HEK293 (cell line): ENCODE measurements at regions not wholly inside any gene's neighbourhood (a gene's known extent, or its start where the extent isn't known, plus 50 kb on each side); places are given as distances from the start of the nearest gene placed in this dataset.

Source experiments
- CTCF ChIA-PET: fragments of 350-600 bp; formaldehyde crosslinking; extraction: SDS; loops from one replicate; lab custom pipeline; 2021; ENCODE audit warnings: antibody characterized with exemption; lab: Yijun Ruan, JAX
- POLR2A ChIA-PET: fragments of 300-600 bp; formaldehyde crosslinking; extraction: SDS; loops from one replicate; lab custom pipeline; 2020; ENCODE audit warnings: antibody characterized with exemption, inconsistent platforms; lab: Yijun Ruan, JAX
- H3K27ac ChIP-seq: fragments of 200-500 bp; sonication (Bioruptor generic); 2 replicates; pipeline ENCODE4 v1.5.1; 2014; ENCODE audit warnings: low read depth, low read length, control low read depth, inconsistent platforms; ENCODE audit errors: extremely low read depth
- H3K36me3 ChIP-seq, 2 experiments: fragments of 200-500 bp in 1 of 2; sonication (Bioruptor generic) in 1 of 2; 1 replicate in 1 of 2; 2 replicates in 1 of 2; pipeline ENCODE4 v1.5.1; 2014 to 2017; ENCODE audit warnings: inconsistent platforms in 2 of 2, low read length in 2 of 2; ENCODE audit not compliant: control insufficient read depth in 2 of 2, insufficient read depth in 1 of 2
- H3K4me1 ChIP-seq: fragments of 200-500 bp; sonication (Bioruptor generic); 2 replicates; pipeline ENCODE4 v1.5.1; 2014; ENCODE audit warnings: mild to moderate bottlenecking, low read length, inconsistent platforms; ENCODE audit not compliant: control insufficient read depth, insufficient read depth
- H3K4me3 ChIP-seq: 2 replicates; pipeline ENCODE4 v1.5.1; 2011; ENCODE audit warnings: low read depth, mild to moderate bottlenecking, control low read depth, low read length, moderate library complexity
- H3K9me3 ChIP-seq: fragments of 200-500 bp; sonication (Bioruptor generic); 2 replicates; pipeline ENCODE4 v1.5.1; 2014; ENCODE audit warnings: low read depth, low read length, inconsistent platforms; ENCODE audit not compliant: control insufficient read depth, insufficient read depth
- BCL6B ChIP-seq: fragments of 450-650 bp; formaldehyde crosslinking; IDR thresholded peaks from 2 replicates; pipeline ENCODE4 v1.5.1; 2017; ENCODE audit warnings: missing biosample characterization, missing genetic modification characterization
- MZF1 ChIP-seq: fragments of 450-650 bp; formaldehyde crosslinking; IDR thresholded peaks from 2 replicates; pipeline ENCODE4 v1.5.1; 2017; ENCODE audit warnings: missing biosample characterization, missing genetic modification characterization, borderline replicate concordance
- OVOL3 ChIP-seq: fragments of 450-650 bp; formaldehyde crosslinking; IDR thresholded peaks from 2 replicates; pipeline ENCODE4 v1.5.1; 2016; ENCODE audit warnings: missing biosample characterization, missing genetic modification characterization
- SALL2 ChIP-seq: fragments of 450-650 bp; formaldehyde crosslinking; IDR thresholded peaks from 2 replicates; pipeline ENCODE4 v1.5.0; 2017; ENCODE audit warnings: missing biosample characterization, mild to moderate bottlenecking, missing genetic modification characterization, borderline replicate concordance
- ZBTB11 ChIP-seq: fragments of 450-650 bp; formaldehyde crosslinking; conservative IDR thresholded peaks from 2 replicates; pipeline ENCODE4 v1.5.1; 2016; ENCODE audit warnings: low read depth, missing biosample characterization, missing genetic modification characterization
- ZBTB17 ChIP-seq: fragments of 450-650 bp; formaldehyde crosslinking; IDR thresholded peaks from 2 replicates; pipeline ENCODE4 v1.5.1; 2016; ENCODE audit warnings: missing biosample characterization, missing genetic modification characterization
- ZBTB44 ChIP-seq: fragments of 450-650 bp; IDR thresholded peaks from 2 replicates; pipeline ENCODE4 v1.5.1; 2018; ENCODE audit warnings: missing biosample characterization, mild to moderate bottlenecking, missing genetic modification characterization
- ZBTB48 ChIP-seq: fragments of 450-650 bp; formaldehyde crosslinking; IDR thresholded peaks from 2 replicates; pipeline ENCODE4 v1.5.1; 2016; ENCODE audit warnings: missing biosample characterization, missing genetic modification characterization
- ZNF155 ChIP-seq: fragments of 450-650 bp; formaldehyde crosslinking; IDR thresholded peaks from 2 replicates; pipeline ENCODE4 v1.5.1; 2016; ENCODE audit warnings: missing biosample characterization, missing genetic modification characterization
- ZNF157 ChIP-seq: fragments of 450-650 bp; formaldehyde crosslinking; IDR thresholded peaks from 2 replicates; pipeline ENCODE4 v1.5.1; 2016; ENCODE audit warnings: missing biosample characterization, missing genetic modification characterization
- ZNF169 ChIP-seq: fragments of 450-650 bp; formaldehyde crosslinking; IDR thresholded peaks from 2 replicates; pipeline ENCODE4 v1.5.1; 2016; ENCODE audit warnings: missing biosample characterization, missing genetic modification characterization
- ZNF18 ChIP-seq: fragments of 450-650 bp; formaldehyde crosslinking; IDR thresholded peaks from 2 replicates; pipeline ENCODE4 v1.5.1; 2016; ENCODE audit warnings: missing biosample characterization, missing genetic modification characterization
- ZNF324 ChIP-seq: fragments of 450-650 bp; formaldehyde crosslinking; IDR thresholded peaks from 2 replicates; pipeline ENCODE4 v1.5.1; 2016; ENCODE audit warnings: missing biosample characterization, missing genetic modification characterization
- ZNF37A ChIP-seq: fragments of 450-650 bp; IDR thresholded peaks from 2 replicates; pipeline ENCODE4 v1.5.1; 2018; ENCODE audit warnings: missing biosample characterization, missing genetic modification characterization
- ZNF394 ChIP-seq: fragments of 450-650 bp; formaldehyde crosslinking; IDR thresholded peaks from 2 replicates; pipeline ENCODE4 v1.5.1; 2016; ENCODE audit warnings: missing biosample characterization, missing genetic modification characterization, mild to moderate bottlenecking, moderate library complexity, borderline replicate concordance
- ZNF473 ChIP-seq: fragments of 450-650 bp; formaldehyde crosslinking; IDR thresholded peaks from 2 replicates; pipeline ENCODE4 v1.5.1; 2017; ENCODE audit warnings: missing biosample characterization, missing genetic modification characterization
- ZNF521 ChIP-seq: fragments of 450-650 bp; formaldehyde crosslinking; IDR thresholded peaks from 2 replicates; pipeline ENCODE4 v1.5.1; 2017; ENCODE audit warnings: missing biosample characterization, mild to moderate bottlenecking, missing genetic modification characterization
- ZNF529 ChIP-seq: fragments of 450-650 bp; formaldehyde crosslinking; IDR thresholded peaks from 2 replicates; pipeline ENCODE4 v1.5.1; 2017; ENCODE audit warnings: missing genetic modification characterization, missing biosample characterization; ENCODE audit not compliant: insufficient replicate concordance
- ZNF585B ChIP-seq: fragments of 450-650 bp; formaldehyde crosslinking; IDR thresholded peaks from 2 replicates; pipeline ENCODE4 v1.5.1; 2016; ENCODE audit warnings: missing biosample characterization, missing genetic modification characterization
- ZNF596 ChIP-seq: fragments of 450-650 bp; IDR thresholded peaks from 2 replicates; pipeline ENCODE4 v1.5.0; 2018; ENCODE audit warnings: missing biosample characterization, mild to moderate bottlenecking, missing genetic modification characterization, moderate library complexity
- ZNF645 ChIP-seq: fragments of 450-650 bp; formaldehyde crosslinking; IDR thresholded peaks from 2 replicates; pipeline ENCODE4; 2016; ENCODE audit warnings: missing biosample characterization, missing genetic modification characterization
- ZNF701 ChIP-seq: fragments of 450-650 bp; formaldehyde crosslinking; IDR thresholded peaks from 2 replicates; pipeline ENCODE4 v1.5.1; 2016; ENCODE audit warnings: missing biosample characterization, missing genetic modification characterization
- ZNF785 ChIP-seq: fragments of 450-650 bp; formaldehyde crosslinking; IDR thresholded peaks from 2 replicates; pipeline ENCODE4 v1.5.1; 2016; ENCODE audit warnings: missing biosample characterization, missing genetic modification characterization

GRCh38 chr2:217121565-217121964, 261.7 kb upstream of the TNP1 start (continued):
- TF ChIP-seq ZNF529 (no peak), ZNF645 (tag by site-specific recombination) (no peak), ZNF596 (tag by site-specific recombination) (no peak), ZNF324 (tag by site-specific recombination) (no peak), SALL2 (tag by site-specific recombination) (no peak)
- TF ChIP-seq, all 188 proteins: peak for 0

- Histone ChIP-seq H3K4me3 (no peak overlapping the region), H3K36me3 (no peaks in the 10 kb centered on the region), H3K27ac (no peak overlapping the region)
- CTCF ChIA-PET: interaction anchor here (2.0 kb wide), 1 partner anchor 13 kb away, joined by 9 read pairs; no protein-coding TSS in a partner anchor
- TF ChIP-seq OVOL3 (tag by site-specific recombination): no peak
- no peak for TF ChIP-seq ZNF701 (tag by site-specific recombination)
- TF ChIP-seq, all 188 proteins: peak for 0
- POLR2A ChIA-PET: no interaction called here
- no peaks in the 10 kb centered on the region for H3K9me3 ChIP-seq
- H3K4me1 ChIP-seq: no peaks in the 10 kb centered on the region
Observed at GRCh38 chr2:217120429-217120828, 260.6 kb upstream of the TNP1 start.

GRCh38 chr2:217118559-217119284, 258.9 kb upstream of the TNP1 start:
- H3K36me3 ChIP-seq: no peaks in the 10 kb centered on the region
- no peaks in the 10 kb centered on the region for H3K4me1 ChIP-seq
- POLR2A ChIA-PET: no interaction called here
- H3K4me3 ChIP-seq: no peak overlapping the region
- H3K27ac ChIP-seq: no peak overlapping the region
- H3K9me3 ChIP-seq: no peaks in the 10 kb centered on the region
- no peak for TF ChIP-seq ZBTB11 (tag by site-specific recombination)
- no peak for TF ChIP-seq ZNF155 (tag by site-specific recombination)
- no peak for TF ChIP-seq ZNF169
- no peak for TF ChIP-seq ZNF785 (tag by site-specific recombination)
- no peak for TF ChIP-seq ZBTB48
- no peak for TF ChIP-seq BCL6B
- no peak for TF ChIP-seq ZNF521
- no peak for TF ChIP-seq ZNF473 (tag by site-specific recombination)
- no peak for TF ChIP-seq ZBTB44 (tag by site-specific recombination)
- no peak for TF ChIP-seq ZNF18 (tag by site-specific recombination)
- TF ChIP-seq MZF1: no peak
- TF ChIP-seq ZNF37A: no peak
- no peak for TF ChIP-seq ZNF394 (tag by site-specific recombination)
- no peak for TF ChIP-seq ZNF157 (tag by site-specific recombination)
- no peak for TF ChIP-seq OVOL3 (tag by site-specific recombination)
- TF ChIP-seq ZBTB17 (tag by site-specific recombination): no peak
- no peak for TF ChIP-seq ZNF585B
- TF ChIP-seq, all 188 proteins: peak for 0
- CTCF ChIA-PET: interaction anchor here (1.0 to 2.0 kb wide), 2 partner anchors 11 to 24 kb away, joined by 3 to 9 read pairs; no protein-coding TSS in a partner anchor
